ENCODE measurements at regions not wholly inside any gene's neighbourhood (a gene's known extent, or its start where the extent isn't known, plus 50 kb on each side); places are given as distances from the start of the nearest gene placed in this dataset.

DNA sequence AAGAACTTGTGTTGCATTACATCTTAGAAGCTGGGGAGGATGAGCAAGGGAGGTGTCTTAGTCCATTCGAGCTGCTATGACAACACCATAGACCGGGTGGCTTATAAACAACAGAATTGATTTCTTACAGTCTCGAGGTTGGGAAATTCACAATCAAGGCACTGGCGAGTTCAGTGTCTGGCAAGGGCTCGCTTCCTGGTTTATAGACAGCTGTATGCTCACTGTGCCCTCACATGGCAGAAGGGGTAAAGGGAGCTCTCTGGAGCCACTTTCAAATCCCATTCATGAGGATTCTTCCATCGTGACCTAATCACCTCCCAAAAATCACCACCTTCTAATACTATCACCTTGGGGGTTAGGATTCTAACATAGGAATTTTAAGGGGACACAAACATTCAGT lies 150.0 kb upstream of the NECTIN1 start:
- H3K27me3 ChIP-seq = peaks cover 0 to 13% (median 3%) of the 10 kb centered on the region in 3 donors
- TF ChIP-seq, protein P1, sequence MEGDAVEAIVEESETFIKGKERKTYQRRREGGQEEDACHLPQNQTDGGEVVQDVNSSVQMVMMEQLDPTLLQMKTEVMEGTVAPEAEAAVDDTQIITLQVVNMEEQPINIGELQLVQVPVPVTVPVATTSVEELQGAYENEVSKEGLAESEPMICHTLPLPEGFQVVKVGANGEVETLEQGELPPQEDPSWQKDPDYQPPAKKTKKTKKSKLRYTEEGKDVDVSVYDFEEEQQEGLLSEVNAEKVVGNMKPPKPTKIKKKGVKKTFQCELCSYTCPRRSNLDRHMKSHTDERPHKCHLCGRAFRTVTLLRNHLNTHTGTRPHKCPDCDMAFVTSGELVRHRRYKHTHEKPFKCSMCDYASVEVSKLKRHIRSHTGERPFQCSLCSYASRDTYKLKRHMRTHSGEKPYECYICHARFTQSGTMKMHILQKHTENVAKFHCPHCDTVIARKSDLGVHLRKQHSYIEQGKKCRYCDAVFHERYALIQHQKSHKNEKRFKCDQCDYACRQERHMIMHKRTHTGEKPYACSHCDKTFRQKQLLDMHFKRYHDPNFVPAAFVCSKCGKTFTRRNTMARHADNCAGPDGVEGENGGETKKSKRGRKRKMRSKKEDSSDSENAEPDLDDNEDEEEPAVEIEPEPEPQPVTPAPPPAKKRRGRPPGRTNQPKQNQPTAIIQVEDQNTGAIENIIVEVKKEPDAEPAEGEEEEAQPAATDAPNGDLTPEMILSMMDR (IDR thresholded peaks at IDR 0.05) = no peak
- TF ChIP-seq EP300 (IDR thresholded peaks at IDR 0.05) = no peak
- intact Hi-C loops (cut with DNase I) = no loop called here

DNA sequence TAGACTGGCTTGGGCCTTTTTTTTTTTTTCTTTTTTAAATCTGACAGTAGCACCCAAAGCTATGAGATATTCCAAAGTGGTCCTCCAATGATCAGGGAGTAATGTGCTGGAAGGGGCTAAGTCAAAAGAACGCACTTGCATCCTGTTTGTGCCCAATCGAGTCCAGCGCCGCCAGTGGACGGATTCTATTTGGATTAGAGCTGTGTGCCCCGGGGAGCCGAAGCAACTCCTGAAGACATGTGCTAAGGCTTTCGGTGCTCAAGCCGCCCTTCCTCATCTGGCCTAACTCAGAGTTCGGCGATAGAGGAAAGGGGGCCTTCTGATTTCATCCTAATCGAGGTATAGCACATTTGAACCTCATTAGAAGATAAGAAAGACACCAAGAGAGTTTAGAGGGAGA lies 147.8 kb upstream of the NECTIN1 start:
- Histone ChIP-seq H3K27ac (no peak overlapping the region), H3K4me3 (no peak overlapping the region), H3K9me3 (no peaks in the 10 kb centered on the region), H3K36me3 (no peaks in the 10 kb centered on the region), H3K27me3 (peaks cover 0 to 31% (median 4%) of the 10 kb centered on the region in 3 donors), H3K4me1 (no peaks in the 10 kb centered on the region)
- WGBS, 2 donors = 92 to 96% methylated on average over 12 of the region's 12 CpGs
- intact Hi-C loops (cut with DNase I) = no loop called here
- no peak for DNase-seq
- TF ChIP-seq POLR2AphosphoS5 (IDR thresholded peaks at IDR 0.05) (no peak), POLR2A (IDR thresholded peaks at IDR 0.05) (no peak)
- TF ChIP-seq, protein P1 (IDR thresholded peaks at IDR 0.05) = no peak

More for the DNA sequence above, 150.0 kb upstream of the NECTIN1 start:
- DNase-seq = no peak
- H3K27ac ChIP-seq = no peak overlapping the region
- 23 to 66% methylated on average over 6 of the region's 6 CpGs for WGBS, 2 donors
- H3K4me1 ChIP-seq = no peaks in the 10 kb centered on the region
- H3K36me3 ChIP-seq = no peaks in the 10 kb centered on the region
- no peak overlapping the region for H3K4me3 ChIP-seq
- no peaks in the 10 kb centered on the region for H3K9me3 ChIP-seq

DNA sequence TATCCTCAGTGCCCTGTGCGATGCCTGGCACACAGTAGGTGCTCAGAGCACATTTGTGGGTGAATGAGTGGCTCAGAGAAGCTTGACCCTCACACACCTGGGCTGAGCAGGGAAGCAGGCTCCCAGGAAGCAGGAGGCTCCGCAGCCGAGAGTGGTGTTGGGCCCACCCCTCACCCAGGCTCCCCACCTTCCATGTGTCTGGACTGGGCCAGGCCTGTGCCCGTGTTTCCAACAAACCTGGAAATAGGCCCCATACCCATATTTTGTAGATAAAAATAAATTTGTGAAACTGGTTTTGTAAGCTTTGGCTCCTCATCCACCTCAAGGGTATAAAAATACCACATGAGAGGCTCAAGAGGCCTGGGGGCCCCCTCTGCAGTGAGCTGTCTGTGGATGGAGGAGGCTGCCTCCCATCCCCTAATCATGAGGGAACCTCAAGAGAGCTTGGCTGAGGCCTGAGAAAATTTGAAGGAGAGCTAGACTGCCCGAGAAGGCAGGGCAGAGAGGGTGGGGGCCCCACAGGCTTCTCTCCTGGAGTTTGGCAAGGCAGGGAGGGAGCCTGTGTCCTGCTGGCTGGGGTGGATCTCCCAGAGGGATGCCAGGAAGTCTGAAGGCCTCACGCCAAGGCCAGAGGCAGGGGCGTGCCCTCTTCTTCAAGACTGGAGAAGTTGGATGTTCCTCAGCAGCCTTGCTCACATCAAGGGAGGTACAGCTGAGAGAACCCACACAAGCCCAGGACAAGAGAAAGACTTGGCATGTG lies 147.0 kb upstream of the NECTIN1 start:
- H3K36me3 ChIP-seq = no peaks in the 10 kb centered on the region
- H3K9me3 ChIP-seq = no peaks in the 10 kb centered on the region
- no peak for TF ChIP-seq POLR2AphosphoS5 (IDR thresholded peaks at IDR 0.05)
- no peak for TF ChIP-seq EP300 (IDR thresholded peaks at IDR 0.05)
- TF ChIP-seq, protein P1 (IDR thresholded peaks at IDR 0.05) = no peak
- TF ChIP-seq POLR2A (IDR thresholded peaks at IDR 0.05) = no peak
- 85 to 87% methylated on average over 7 of the region's 7 CpGs for WGBS, 2 donors
- no peaks in the 10 kb centered on the region for H3K4me1 ChIP-seq
- intact Hi-C loops (cut with DNase I) = no loop called here
- no peak overlapping the region for H3K4me3 ChIP-seq
- H3K27me3 ChIP-seq = peaks cover 0 to 38% (median 4%) of the 10 kb centered on the region in 3 donors
- H3K27ac ChIP-seq = no peak overlapping the region
- DNase-seq = no peak

DNA sequence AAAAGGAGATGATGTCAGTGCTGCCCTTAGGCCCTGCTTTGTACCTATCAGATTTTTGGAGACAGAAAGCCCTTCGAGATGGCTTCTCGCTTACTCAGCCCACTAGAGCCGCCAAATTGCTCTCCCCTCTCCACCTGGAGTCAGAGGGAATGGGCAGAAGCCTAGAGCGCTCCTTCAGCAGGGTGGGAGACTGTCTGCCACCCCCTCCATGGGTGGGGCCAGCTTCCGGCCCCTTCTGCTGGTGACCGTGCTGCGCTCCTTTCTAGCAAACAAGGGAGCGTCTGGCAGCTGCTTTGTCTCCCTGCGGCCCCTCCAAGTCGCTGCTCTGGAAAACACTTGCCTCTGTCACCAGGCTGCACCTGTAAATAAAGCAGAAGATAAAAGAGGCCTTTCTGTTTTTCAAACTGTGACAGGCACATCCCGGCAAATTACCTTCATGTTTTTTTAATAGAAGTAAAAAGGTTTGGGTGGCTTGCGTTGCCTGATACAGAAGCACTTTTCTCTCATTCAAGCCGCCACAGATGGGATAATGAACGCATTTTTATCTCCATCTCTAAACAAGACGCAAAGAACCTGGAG lies 145.7 kb upstream of the NECTIN1 start:
- intact Hi-C loops (cut with DNase I) = no loop called here
- Histone ChIP-seq H3K4me3 (no peak overlapping the region), H3K4me1 (no peaks in the 10 kb centered on the region), H3K27ac (no peak overlapping the region), H3K27me3 (peaks cover 0 to 51% (median 4%) of the 10 kb centered on the region in 3 donors), H3K9me3 (no peaks in the 10 kb centered on the region), H3K36me3 (no peaks in the 10 kb centered on the region)
- DNase-seq = no peak
- no peak for TF ChIP-seq EP300 (IDR thresholded peaks at IDR 0.05)
- no peak for TF ChIP-seq POLR2AphosphoS5 (IDR thresholded peaks at IDR 0.05)
- no peak for TF ChIP-seq POLR2A (IDR thresholded peaks at IDR 0.05)
- TF ChIP-seq, protein P1 (IDR thresholded peaks at IDR 0.05) = no peak
- 50 to 74% methylated on average over 15 of the region's 15 CpGs for WGBS, 2 donors
